ENCODE measurements at regions not wholly inside any gene's neighbourhood (a gene's known extent, or its start where the extent isn't known, plus 50 kb on each side); places are given as distances from the start of the nearest gene placed in this dataset.
"Not testable (repeated sequence)": the region's sequence is repeated elsewhere in the genome, so short reads cannot be mapped to it uniquely, and the experiment has no call there.

DNA sequence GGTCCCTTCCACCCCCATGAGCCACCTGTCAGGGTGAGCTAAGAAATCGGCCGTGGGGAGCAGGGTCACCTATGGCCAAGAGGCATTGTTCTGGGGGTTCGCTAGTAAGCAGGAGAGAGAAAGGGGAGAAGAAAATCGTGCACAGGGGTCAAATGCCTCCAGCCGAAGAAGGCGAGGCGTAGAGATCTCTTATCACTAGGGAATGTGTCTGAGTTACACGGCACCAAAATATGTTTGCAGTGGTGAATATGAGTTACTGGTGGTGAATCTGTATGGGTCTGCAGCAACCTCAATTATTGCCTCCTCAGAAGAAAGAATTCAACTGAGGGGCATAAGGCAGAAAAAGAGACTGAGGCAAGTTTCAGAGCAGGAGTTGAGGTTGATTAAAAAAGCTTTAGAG, 54.2 kb upstream of the RABGAP1L start:
- TF ChIP-seq, protein P1, sequence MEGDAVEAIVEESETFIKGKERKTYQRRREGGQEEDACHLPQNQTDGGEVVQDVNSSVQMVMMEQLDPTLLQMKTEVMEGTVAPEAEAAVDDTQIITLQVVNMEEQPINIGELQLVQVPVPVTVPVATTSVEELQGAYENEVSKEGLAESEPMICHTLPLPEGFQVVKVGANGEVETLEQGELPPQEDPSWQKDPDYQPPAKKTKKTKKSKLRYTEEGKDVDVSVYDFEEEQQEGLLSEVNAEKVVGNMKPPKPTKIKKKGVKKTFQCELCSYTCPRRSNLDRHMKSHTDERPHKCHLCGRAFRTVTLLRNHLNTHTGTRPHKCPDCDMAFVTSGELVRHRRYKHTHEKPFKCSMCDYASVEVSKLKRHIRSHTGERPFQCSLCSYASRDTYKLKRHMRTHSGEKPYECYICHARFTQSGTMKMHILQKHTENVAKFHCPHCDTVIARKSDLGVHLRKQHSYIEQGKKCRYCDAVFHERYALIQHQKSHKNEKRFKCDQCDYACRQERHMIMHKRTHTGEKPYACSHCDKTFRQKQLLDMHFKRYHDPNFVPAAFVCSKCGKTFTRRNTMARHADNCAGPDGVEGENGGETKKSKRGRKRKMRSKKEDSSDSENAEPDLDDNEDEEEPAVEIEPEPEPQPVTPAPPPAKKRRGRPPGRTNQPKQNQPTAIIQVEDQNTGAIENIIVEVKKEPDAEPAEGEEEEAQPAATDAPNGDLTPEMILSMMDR (IDR thresholded peaks at IDR 0.05; ENCODE audit: control insufficient read depth, extremely low read depth, insufficient read depth) = no peak
- no peak for DNase-seq (ENCODE audit: low read depth)
- no peak overlapping the region for H3K4me3 ChIP-seq (ENCODE audit: low read depth, low read length)

DNA sequence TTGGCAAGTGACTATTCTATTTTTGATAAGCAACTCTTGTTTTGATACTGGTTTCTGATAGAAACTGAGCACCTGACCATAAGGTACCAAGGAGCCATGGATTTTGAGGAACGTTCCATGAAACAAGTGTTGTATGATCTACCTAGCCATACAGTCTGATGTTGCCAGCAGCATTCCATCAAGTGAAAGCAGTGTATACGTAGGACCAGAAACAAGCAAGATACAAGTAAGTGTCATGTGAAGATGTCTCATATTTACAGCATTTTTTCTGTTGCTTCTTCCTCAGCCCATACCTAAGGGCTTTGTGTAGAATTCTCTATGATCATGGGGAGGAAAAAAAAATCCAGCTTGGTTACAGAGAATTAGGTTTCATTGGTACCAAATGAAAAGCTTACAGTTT, 55.6 kb upstream of the RABGAP1L start:
- no peak for DNase-seq (ENCODE audit: low read depth)
- TF ChIP-seq, protein P1 (IDR thresholded peaks at IDR 0.05; ENCODE audit: control insufficient read depth, extremely low read depth, insufficient read depth) = no peak

DNA sequence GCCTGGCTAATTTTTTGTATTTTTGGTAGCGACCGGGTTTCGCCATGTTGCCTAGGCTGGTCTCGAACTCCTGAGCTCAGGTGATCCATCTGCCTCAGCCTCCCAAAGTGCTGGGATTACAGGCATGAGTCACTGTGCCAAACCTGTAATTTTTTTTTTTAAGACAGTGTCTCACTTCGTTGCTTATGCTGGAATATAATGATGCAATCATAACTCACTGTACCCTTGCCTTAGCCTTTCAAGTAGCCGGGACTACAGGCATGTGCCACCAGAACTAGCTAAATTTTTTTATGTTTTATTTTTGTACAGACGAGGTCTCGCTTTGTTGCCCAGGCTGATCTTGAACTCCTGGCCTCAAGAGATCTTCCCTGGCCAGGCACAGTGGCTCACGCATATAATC, 57.3 kb upstream of the RABGAP1L start:
- not testable (repeated sequence) for DNase-seq (ENCODE audit: low read depth)

More for the DNA sequence above, 55.6 kb upstream of the RABGAP1L start:
- H3K4me3 ChIP-seq (ENCODE audit: low read depth, low read length) = no peak overlapping the region

DNA sequence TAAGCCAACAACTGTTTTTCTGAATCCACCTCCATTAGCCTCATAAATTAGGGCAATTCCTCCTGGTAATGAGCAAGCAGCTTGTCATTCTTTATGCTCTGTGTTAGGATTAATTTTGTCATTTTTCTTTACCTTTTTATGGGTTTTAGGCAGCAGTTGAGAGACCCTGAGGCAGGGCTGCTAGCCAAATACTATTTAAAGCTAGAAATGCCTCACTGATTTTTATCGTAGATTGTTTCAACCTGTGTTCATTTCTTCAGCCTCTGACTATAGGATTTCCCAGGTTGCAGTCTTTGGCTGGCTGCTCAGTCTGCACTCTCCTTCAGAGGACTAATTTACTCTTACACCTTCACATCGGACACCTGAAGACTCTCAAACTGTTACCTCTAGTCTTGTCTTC, 61.9 kb upstream of the RABGAP1L start:
- H3K4me3 ChIP-seq (ENCODE audit: low read depth, low read length) = no peak overlapping the region
- TF ChIP-seq, protein P1 (IDR thresholded peaks at IDR 0.05; ENCODE audit: control insufficient read depth, extremely low read depth, insufficient read depth) = no peak
- DNase-seq (ENCODE audit: low read depth) = no peak

More for the DNA sequence above, 57.3 kb upstream of the RABGAP1L start:
- not testable (repeated sequence) for H3K4me3 ChIP-seq (ENCODE audit: low read depth, low read length)

DNA sequence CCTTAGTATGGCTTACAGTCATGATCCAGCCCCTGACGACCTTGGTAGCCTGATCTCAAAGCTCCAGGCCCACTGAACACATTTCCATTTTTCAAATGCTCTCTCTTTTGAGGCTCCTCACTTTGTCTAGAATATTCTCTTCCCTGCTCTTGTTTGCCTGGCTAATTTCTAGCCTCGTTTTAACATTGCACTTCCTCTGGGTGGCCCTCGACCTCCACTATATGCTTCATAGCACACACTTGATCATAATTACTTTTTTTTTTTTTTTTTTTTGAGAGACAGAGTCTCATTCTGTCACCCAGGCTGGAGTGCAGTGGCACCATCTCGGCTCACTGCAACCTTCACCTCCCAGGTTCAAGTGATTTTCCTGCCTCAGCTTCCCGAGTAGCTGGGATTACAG, 65.5 kb upstream of the RABGAP1L start:
- DNase-seq (ENCODE audit: low read depth); H3K4me3 ChIP-seq (ENCODE audit: low read depth, low read length): not testable (repeated sequence)
- TF ChIP-seq, protein P1 (IDR thresholded peaks at IDR 0.05; ENCODE audit: control insufficient read depth, extremely low read depth, insufficient read depth) = peak; percentile 38; the same call in 1 of the 2 replicates

DNA sequence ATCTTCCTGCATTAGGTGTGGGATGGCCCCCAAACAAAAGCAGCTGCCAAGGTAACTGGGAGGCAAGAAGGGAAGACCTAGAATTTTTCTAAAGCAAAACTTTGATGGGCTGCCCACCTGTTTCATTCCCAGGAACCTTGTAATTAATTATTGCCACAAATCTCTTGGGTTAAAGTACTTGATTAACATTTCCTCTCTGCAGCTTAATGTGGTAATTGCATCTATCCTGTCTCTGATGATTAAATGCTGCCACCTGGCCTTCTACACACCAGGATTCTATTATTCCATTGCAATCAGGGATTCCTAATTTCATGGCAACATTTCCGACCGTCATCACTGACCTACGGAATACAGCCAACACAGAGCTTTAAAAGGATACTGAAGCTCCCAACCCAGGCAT, 68.3 kb upstream of the RC3H1 start:
- TF ChIP-seq, protein P1 (IDR thresholded peaks at IDR 0.05; ENCODE audit: control insufficient read depth, extremely low read depth, insufficient read depth) = no peak

DNA sequence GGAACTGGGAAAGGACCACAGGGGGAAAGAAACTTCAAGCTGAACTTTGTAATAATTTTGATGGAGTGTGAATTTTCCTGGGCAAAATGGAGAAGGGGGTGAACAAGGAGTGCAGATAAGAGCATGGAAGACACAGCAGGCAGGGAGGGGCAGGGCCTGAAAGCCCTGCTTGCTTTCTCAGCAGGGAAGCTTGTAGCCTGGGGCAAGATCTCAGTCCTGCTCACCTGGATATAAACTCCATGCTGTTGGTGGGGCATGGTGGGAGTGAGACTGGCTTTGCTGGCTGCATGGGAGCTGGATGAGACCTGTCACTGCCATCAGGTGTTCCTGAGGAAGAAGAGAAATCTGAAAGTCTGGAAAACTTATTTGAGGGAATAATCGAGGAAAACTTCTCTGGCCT, 58.7 kb upstream of the RC3H1 start:
- TF ChIP-seq, protein P1 (IDR thresholded peaks at IDR 0.05; ENCODE audit: control insufficient read depth, extremely low read depth, insufficient read depth) = no peak
- no peak overlapping the region for H3K4me3 ChIP-seq (ENCODE audit: low read depth, low read length)

More for the DNA sequence above, 68.3 kb upstream of the RC3H1 start:
- no peak for DNase-seq (ENCODE audit: low read depth)
- H3K4me3 ChIP-seq (ENCODE audit: low read depth, low read length) = no peak overlapping the region

More for the DNA sequence above, 58.7 kb upstream of the RC3H1 start:
- no peak for DNase-seq (ENCODE audit: low read depth)
